Superior temporal gyrus (tissue), 1 donor: ENCODE measurements at regions not wholly inside any gene's neighbourhood (a gene's known extent, or its start where the extent isn't known, plus 50 kb on each side); places are given as distances from the start of the nearest gene placed in this dataset.
"Not testable (repeated sequence)": the region's sequence is repeated elsewhere in the genome, so short reads cannot be mapped to it uniquely, and the experiment has no call there.

ENCODE experiments used
- DNase-seq: peaks from one replicate; pipeline ENCODE4 v3.0.0-alpha.2; 2016; ENCODE audit errors: extremely low spot score

GRCh38 chr12:18849080-18849479, 111.2 kb downstream of the CAPZA3 start:
- no peak for DNase-seq

DNA sequence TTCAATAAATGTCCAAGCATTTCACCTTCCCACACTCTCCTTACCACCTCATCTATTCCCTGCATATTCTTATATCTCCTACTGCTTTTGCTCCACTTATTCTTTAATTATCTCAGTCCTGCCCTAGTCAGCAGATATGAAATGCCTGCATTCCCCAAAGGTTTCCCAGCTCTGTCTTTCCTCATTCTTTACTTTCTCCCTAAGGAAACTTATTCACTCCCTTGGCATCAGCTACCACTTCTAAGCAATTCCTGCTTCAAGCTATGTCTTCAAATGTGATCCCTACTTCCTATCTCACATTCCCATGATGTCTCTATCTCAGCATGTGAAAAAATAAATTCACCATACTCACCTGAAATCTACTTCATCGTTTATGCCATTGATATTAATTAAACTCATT, 111.8 kb downstream of the CAPZA3 start:
- DNase-seq: no peak

DNA sequence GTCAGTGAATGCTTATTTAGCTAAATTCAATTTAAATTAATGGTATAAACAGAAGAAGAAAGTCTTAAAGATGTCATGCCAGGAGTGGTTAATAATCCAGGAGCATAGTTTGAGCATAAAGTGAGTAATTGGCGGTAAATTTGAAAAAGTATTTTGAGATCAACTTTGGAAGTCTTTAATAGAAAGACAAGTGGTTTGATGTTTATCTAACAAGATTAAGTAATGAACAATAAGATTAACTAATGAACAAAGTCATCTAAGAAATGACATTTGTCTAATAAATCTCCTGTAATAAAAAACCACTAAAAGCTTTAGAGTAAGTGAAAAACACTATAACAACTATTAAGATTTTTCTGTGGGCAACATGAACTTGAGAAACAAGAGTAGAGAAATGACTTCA, 112.8 kb downstream of the CAPZA3 start:
- DNase-seq: no peak

- DNase-seq: no peak
Observed at GRCh38 chr12:18851271-18851670, 113.4 kb downstream of the CAPZA3 start.

DNA sequence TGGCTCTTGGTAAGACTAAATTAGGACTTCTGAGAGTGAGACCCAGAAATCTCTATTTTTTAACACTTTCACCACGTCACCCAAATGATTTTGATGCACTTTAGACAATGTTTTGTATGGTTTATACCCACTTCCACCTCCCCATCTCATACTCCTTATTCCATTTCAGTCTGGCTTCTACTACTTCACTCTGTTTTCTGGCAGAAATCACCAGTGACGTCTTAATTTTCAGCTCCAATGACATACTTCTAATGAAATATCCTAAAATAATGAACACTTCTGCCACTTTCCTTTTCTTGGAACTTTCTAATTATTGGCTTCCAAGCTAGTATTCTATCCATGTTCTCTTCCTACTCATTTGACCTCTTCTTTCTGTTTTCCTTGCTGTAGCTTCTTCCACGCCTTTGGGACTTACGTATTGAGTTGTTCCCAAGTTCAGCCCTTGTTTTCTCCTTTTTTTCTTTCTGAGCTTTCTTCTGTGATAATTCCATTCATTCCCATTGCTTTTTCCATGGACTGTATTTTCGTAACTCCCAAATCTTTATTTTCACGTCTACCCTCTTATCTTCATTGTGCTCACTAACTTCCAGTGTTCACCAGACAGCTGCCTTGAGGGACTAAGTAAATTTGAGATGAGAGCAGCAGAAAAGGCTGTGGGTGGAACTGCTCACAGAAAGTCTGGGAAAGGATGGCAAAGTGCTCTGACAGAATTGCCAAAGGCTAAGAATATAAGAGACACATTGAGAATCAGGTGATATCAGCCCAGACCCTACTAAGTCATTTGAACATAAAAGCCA, 115.8 kb downstream of the CAPZA3 start:
- no peak for DNase-seq

DNA sequence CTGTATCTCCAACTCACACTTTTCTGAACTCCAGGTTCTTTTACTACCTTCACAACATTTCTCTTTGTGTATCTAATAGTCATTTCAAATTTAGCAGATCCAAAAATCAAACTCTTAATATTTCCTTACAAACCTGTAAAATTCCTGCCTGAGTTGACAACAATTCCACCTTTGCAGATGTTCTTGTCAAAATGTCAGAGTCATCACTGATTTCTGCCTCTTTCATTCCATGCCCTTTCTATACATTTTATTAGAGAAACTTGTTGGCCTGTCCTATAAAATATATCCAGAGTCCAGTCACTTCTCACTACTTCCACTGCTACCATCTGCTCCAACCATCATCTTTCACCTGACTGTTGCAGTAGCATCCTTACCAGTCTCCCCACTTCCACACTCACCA, 119.7 kb downstream of the CAPZA3 start:
- DNase-seq: no peak

DNA sequence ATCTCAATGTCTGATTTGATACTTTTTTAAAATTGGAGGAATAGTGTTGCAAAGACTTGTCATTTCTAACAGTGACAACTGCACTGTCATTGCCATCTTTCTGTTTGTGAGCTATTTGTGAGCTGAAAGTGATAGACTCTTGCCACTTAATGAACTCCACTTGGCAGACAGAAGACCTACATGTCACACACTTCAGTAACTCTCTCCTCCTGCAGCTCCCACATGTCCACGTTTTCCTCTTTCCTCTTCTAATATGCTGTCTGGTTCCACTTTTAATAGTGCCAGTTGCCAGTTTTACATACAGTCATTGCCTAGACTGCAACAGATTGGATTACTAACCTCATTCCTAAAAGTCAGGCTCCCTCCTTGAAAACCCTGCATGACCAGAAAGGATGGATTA, 121.5 kb downstream of the CAPZA3 start:
- no peak for DNase-seq

DNA sequence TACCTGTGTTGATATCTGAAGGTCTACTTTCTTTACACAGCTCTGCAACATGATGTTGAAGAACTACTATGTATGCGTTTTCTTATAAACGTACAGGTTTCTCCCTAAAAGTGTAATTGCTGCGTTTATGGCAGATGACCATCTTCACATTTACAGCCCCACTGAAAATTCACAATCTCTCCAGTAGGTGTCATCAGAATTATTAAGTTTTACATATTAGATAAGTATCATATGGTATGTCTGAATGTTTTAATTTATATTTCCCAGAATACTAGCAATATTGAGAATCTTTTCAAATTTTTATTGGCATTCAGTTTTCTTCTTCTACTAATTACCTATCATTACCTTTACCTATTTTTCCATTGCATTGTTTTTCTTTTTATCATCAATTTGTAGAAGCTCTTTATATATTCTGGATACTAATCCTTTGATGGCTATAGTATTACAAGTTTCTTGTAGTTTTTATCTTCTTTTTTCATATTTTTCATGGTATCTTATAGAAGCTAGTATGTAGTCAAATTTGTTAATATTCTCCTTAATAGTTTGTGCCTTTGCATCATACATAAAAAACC, 123.5 kb downstream of the CAPZA3 start:
- no peak for DNase-seq

GRCh38 chr12:18863769-18864500, 126.0 kb downstream of the CAPZA3 start:
- no peak for DNase-seq

DNA sequence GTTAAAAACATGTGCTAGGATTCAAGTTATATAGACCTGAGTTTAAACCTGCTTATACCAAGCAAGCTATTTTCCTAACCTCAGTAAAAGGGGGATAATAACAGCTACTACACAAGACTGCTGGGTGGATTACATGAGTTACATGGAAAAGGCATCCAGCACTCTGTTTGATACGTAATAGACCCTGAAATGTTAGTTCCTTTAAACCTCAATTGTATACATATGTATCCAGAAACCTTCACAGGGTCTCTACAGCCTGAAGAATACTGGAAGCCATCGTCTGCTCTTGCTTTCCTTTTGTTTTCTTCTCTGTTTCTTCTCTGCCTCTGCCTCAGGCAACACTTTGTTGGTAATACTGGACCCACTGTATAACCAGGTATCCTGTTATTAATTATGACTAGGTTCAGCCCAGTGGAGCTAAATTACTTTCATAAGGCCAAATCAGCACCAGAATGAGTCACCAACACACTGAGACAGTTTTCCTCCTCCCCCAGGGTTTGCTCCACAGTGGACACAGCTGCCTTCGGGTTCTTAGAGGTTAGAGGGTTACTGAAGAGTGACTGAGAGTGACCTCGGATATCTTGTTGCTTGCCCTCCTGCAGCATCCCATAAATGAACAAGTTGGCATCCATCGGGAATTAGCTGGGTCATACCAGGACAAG, 127.1 kb downstream of the CAPZA3 start:
- no peak for DNase-seq

GRCh38 chr12:18868717-18869116, 130.8 kb downstream of the CAPZA3 start:
- no peak for DNase-seq

DNA sequence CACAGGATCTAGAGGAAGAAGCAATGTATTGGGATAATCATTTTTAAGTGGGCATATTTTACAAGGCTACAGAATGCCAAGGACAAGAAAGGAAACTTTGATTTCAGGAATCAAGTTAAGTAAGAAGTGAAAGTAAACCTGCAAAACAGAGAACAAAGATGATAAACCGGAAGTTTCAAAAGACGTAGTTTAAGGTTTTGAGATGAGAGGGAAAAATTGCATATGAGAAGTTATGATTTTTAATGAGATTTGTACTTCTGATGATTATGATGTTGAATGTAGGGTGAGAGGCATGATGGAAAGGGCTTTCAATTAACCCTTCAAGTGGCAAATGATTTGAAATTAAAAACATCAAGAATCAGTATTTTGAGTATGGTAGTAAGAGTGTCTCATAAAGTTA, 134.9 kb downstream of the CAPZA3 start:
- DNase-seq: no peak

DNA sequence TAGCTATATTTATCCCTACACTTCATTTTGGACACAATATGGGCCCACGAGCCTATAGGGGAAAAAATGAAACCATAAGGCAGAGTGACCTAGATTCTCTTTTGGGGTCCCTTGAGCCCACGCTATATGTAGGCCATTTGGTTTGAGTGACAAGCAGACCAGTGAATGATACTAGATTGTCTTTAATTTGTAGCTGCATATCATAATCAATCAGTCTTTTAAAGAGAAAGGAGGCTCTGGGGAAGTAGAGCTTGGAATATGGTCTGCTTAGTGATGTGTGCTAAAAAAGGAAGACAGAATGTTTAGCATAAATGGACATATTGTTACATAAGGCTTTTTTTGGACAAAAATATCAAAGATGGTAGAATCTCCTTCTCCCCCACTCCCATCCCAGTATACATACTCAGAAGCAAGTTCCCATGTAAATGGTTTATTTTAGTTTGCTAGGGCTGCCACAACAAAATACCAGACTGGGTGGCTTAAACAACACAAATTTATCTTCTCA, 140.8 kb downstream of the CAPZA3 start:
- no peak for DNase-seq

GRCh38 chr12:18882690-18883089, 144.8 kb downstream of the CAPZA3 start:
- DNase-seq: no peak

DNA sequence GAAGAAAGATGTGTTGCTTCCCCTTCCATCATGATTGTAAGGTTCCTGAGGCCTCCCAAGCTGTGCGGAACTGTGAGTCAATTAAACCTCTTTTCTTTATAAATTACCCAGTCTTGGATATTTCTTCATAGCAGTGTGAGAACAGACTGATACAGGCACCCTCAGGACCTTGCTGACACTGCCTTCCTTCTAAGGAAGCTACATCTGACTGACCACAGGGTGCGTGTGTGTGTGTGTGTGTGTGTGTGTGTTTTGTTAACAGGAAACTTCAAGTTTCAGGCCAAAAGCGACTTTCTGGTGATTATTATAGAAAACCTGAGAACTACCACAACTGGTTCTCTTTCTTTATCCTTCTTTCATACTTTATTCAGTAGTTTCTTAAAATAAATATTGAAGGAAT, 149.0 kb downstream of the CAPZA3 start:
- DNase-seq: no peak

DNA sequence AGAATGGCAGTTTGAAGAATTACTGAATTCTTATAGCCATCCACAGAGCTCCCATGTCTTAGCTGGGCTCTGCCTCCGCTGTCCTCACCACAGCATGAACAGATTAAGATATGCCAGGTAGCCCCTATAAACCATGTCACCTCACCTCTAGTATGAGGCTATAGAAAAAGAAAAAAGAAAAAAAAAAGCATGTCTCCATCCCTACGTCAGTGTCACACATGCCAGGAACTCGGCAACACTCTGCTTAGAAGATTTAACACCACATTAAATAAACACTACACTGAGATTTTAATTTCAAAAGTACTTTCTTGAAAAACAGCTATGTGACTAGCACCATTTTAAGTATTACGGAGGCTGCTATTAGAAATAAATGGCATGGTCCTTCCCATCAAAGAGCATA, 149.4 kb downstream of the CAPZA3 start:
- no peak for DNase-seq

- DNase-seq: no peak
Observed at GRCh38 chr12:18888047-18888446, 150.1 kb downstream of the CAPZA3 start.

DNA sequence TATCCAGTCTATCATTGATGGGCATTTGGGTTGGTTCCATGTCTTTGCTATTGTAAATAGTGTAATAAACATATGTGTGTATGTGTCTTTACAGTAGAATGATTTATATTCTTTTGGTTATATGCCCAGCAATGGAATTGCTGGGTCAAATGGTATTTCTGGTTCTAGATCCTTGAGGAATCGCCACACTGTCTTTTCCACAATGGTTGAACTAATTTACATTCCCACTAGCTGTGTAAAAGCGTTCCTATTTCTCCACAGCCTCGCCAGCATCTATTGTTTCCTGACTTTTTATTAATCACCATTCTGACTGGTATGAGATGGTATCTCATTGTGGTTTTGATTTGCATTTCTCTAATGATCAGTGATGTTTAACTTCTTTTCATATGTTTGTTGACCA, 152.7 kb downstream of the CAPZA3 start:
- DNase-seq: not testable (repeated sequence)

GRCh38 chr12:18895540-18895939, 157.6 kb downstream of the CAPZA3 start:
- DNase-seq: no peak

DNA sequence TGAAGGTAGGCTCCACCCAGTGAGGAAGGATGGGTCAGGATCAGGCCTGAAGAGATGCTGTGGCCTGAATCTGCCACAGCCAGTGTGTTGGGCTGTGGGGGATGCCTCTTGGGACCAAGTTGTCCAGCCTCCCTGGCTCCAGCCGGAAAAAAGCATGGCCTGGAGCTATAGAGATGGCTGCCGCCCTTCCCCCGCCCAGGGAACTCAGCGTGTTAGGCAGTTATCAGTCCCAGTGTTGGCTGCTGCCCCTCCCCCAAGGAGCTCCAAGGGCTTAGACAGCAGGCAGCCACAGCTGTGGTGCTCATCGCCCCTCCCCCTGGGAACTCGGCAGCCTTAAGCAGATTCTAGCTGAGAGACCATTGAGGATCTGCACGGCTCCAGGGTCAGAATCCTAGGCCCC, 158.0 kb downstream of the CAPZA3 start:
- DNase-seq: no peak

DNA sequence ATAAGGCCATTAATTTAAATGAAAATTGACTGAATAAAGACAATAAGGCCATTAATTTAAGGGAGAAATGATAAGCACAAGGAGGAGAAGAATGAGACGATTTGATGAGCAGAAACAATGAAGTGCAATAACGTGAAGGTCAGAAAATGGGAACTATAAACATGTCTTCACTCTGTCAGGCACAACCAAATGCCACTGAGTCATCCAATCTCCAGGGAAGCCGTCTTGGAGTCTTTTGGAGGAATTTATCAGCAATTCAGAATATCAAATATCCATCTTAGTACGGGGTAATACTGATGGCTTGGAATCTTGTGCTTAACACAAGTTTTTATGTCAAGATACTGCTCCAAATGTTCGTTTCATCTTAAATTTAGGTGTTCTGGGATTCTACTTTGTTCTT, 159.9 kb downstream of the CAPZA3 start:
- no peak for DNase-seq

GRCh38 chr12:18898470-18898869, 160.6 kb downstream of the CAPZA3 start:
- DNase-seq: no peak
